NB4 (cell line): ENCODE measurements at regions not wholly inside any gene's neighbourhood (a gene's known extent, or its start where the extent isn't known, plus 50 kb on each side); places are given as distances from the start of the nearest gene placed in this dataset.

Experiments
- POLR2A ChIP-seq: IDR thresholded peaks from 2 replicates; pipeline ENCODE4 v1.6.1; 2011; ENCODE audit warnings: mild to moderate bottlenecking; ENCODE audit not compliant: insufficient read length; ENCODE audit errors: extremely low read depth
- TF ChIP-seq, protein P1 (sequence below): IDR thresholded peaks from one replicate; pipeline ENCODE4 v1.5.1; 2012; ENCODE audit warnings: low read depth, low read length
- TF ChIP-seq, protein P2 (sequence below): IDR thresholded peaks from 2 replicates; pipeline ENCODE4 v1.6.1; 2011; ENCODE audit warnings: low read depth, low read length

DNA sequence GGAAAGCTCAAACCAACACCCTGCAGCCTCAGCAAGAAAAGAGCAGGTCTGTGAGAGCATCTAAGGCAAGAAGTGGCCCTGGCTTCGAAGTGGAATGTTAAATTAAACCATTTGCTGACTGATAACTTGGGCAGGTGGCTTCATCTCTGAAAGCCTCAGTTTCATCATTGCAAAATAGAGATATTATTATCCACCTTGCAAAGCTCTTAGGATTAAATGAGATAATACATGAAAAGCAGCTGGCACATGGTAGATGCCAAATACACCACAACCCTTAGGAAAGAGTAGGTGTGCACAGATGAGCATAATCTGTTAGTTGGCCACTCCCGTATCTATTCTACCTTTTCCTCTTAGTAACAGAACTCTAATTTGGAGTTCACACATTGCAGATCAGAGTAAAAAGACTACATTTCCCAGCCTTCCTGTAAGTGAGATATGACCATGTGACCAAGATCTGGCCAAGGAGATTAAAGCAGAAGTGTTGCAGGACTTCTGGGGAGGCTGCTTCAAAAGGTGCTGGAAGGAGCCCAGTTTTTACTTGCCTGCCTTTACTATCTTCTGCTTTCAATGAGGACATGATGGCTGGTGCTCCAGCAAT is 288.7 kb downstream of the SOX9 start:
- no peak for TF ChIP-seq POLR2A
- TF ChIP-seq, protein P1, sequence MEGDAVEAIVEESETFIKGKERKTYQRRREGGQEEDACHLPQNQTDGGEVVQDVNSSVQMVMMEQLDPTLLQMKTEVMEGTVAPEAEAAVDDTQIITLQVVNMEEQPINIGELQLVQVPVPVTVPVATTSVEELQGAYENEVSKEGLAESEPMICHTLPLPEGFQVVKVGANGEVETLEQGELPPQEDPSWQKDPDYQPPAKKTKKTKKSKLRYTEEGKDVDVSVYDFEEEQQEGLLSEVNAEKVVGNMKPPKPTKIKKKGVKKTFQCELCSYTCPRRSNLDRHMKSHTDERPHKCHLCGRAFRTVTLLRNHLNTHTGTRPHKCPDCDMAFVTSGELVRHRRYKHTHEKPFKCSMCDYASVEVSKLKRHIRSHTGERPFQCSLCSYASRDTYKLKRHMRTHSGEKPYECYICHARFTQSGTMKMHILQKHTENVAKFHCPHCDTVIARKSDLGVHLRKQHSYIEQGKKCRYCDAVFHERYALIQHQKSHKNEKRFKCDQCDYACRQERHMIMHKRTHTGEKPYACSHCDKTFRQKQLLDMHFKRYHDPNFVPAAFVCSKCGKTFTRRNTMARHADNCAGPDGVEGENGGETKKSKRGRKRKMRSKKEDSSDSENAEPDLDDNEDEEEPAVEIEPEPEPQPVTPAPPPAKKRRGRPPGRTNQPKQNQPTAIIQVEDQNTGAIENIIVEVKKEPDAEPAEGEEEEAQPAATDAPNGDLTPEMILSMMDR: no peak
- TF ChIP-seq, protein P2, sequence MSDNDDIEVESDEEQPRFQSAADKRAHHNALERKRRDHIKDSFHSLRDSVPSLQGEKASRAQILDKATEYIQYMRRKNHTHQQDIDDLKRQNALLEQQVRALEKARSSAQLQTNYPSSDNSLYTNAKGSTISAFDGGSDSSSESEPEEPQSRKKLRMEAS: peak; percentile 61
